A673 (cell line): ENCODE measurements at regions not wholly inside any gene's neighbourhood (a gene's known extent, or its start where the extent isn't known, plus 50 kb on each side); places are given as distances from the start of the nearest gene placed in this dataset.

Source experiments
- BruUV-seq: library from RNA; stranded (reverse); fragments of 400-500 nt; replicated peaks from 2 replicates; lab custom pipeline; 2021; lab: Mats Ljungman, UMichigan
- CTCF ChIA-PET: fragments of 300-600 bp; sonication (Branson Sonifier 250); formaldehyde crosslinking; loops from one replicate; lab custom pipeline; 2022; ENCODE audit warnings: antibody characterized with exemption; lab: Charles Lee
- POLR2A ChIA-PET: fragments of 300-600 bp; sonication (Branson Sonifier 250); formaldehyde crosslinking; loops from one replicate; lab custom pipeline; 2022; ENCODE audit warnings: antibody characterized with exemption; ENCODE audit not compliant: low non-redundant PET; lab: Charles Lee
- DNase-seq: peaks from one replicate; pipeline ENCODE4 v3.0.0-alpha.2; 2015; ENCODE audit warnings: low spot score
- H3K27ac ChIP-seq: fragments of 200-600 bp; sonication (generic); 2 replicates; pipeline ENCODE4 v1.5.1; 2016; ENCODE audit warnings: mixed run types, low read depth, mild to moderate bottlenecking, mixed read lengths, antibody characterized with exemption, low read length; ENCODE audit not compliant: poor library complexity, severe bottlenecking
- H3K27me3 ChIP-seq: fragments of 200-600 bp; sonication (generic); replicated peaks from 2 replicates; pipeline ENCODE4 v1.6.1; 2017; ENCODE audit warnings: mixed run types, low read depth, mild to moderate bottlenecking, mixed read lengths, antibody characterized with exemption, low read length; ENCODE audit not compliant: insufficient read depth, poor library complexity
- H3K36me3 ChIP-seq: fragments of 200-600 bp; sonication (generic); 2 replicates; pipeline ENCODE4 v1.6.1; 2016; ENCODE audit warnings: mixed run types, mild to moderate bottlenecking, mixed read lengths, antibody characterized with exemption, low read length; ENCODE audit not compliant: insufficient read depth, poor library complexity, severe bottlenecking
- H3K4me1 ChIP-seq: fragments of 200-600 bp; sonication (generic); 2 replicates; pipeline ENCODE4 v1.6.1; 2017; ENCODE audit warnings: mixed run types, mild to moderate bottlenecking, mixed read lengths, antibody characterized with exemption, low read length; ENCODE audit not compliant: insufficient read depth, poor library complexity, severe bottlenecking
- H3K4me3 ChIP-seq: fragments of 200-600 bp; sonication (generic); 2 replicates; pipeline ENCODE4 v1.5.1; 2016; ENCODE audit warnings: low read depth, mixed run types, mild to moderate bottlenecking, mixed read lengths, low read length; ENCODE audit not compliant: poor library complexity, severe bottlenecking
- H3K9me3 ChIP-seq: fragments of 200-600 bp; sonication (generic); 2 replicates; pipeline ENCODE4 v1.6.1; 2016; ENCODE audit warnings: mixed run types, low read depth, mild to moderate bottlenecking, mixed read lengths, antibody characterized with exemption, low read length; ENCODE audit not compliant: poor library complexity, severe bottlenecking
- CTCF ChIP-seq: fragments of 300-800, 200-600 bp; sonication (generic); conservative IDR thresholded peaks from 2 replicates; pipeline ENCODE4 v1.5.1; 2017; ENCODE audit warnings: low read depth, mild to moderate bottlenecking, antibody characterized with exemption, low read length, moderate library complexity, mixed read lengths
- EZH2 ChIP-seq: fragments of 200-600 bp; sonication (generic); IDR thresholded peaks from 2 replicates; pipeline ENCODE4 v1.6.1; 2017; ENCODE audit warnings: borderline replicate concordance, low read depth, mild to moderate bottlenecking, mixed read lengths, antibody characterized with exemption, low read length; ENCODE audit not compliant: poor library complexity, severe bottlenecking
- intact Hi-C: fragments of 100-400 bp; cut with micrococcal nuclease; formaldehyde crosslinking; loops from one replicate; pipeline ENCODE4 v1.10.0; 2022; ENCODE audit not compliant: unreplicated experiment

GRCh38 chr12:58105225-58106119, 164.1 kb downstream of the ATP23 start:
- no peak overlapping the region for H3K27ac ChIP-seq
- H3K27me3 ChIP-seq, result no peaks in the 10 kb centered on the region
- ChIA-PET POLR2A (no interaction called here), CTCF (interaction anchor here (1.0 kb wide), 1 partner anchor 98 kb away, joined by 4 read pairs; no protein-coding TSS in a partner anchor)
- no peaks in the 10 kb centered on the region for H3K9me3 ChIP-seq
- no peak for DNase-seq
- intact Hi-C loops, result no loop called here
- TF ChIP-seq CTCF, result peak; percentile 38; the same call in 1 of the 2 replicates
- TF ChIP-seq EZH2, result no peak
- H3K4me1 ChIP-seq, result no peaks in the 10 kb centered on the region
- BruUV-seq, result no TSS peak
- no peaks in the 10 kb centered on the region for H3K36me3 ChIP-seq
- H3K4me3 ChIP-seq, result no peak overlapping the region

GRCh38 chr12:58106195-58106594, 164.8 kb downstream of the ATP23 start:
- H3K4me1 ChIP-seq, result no peaks in the 10 kb centered on the region
- H3K36me3 ChIP-seq, result no peaks in the 10 kb centered on the region
- ChIA-PET CTCF (interaction anchor here (0.6 to 1.0 kb wide), 2 partner anchors 97 to 145 kb away, joined by 4 read pairs; no protein-coding TSS in a partner anchor), POLR2A (interaction anchor here (0.7 kb wide), 1 partner anchor 22 kb away, joined by 3 read pairs; no protein-coding TSS in a partner anchor)
- TF ChIP-seq EZH2, result no peak
- no peak for TF ChIP-seq CTCF
- no peaks in the 10 kb centered on the region for H3K9me3 ChIP-seq
- no peaks in the 10 kb centered on the region for H3K27me3 ChIP-seq
- H3K27ac ChIP-seq, result no peak overlapping the region
- H3K4me3 ChIP-seq, result no peak overlapping the region
- no peak for DNase-seq
- no TSS peak for BruUV-seq
- intact Hi-C loops, result no loop called here

GRCh38 chr12:58117201-58117600, 175.8 kb downstream of the ATP23 start:
- no peak for DNase-seq
- Histone ChIP-seq H3K9me3 (no peaks in the 10 kb centered on the region), H3K27ac (no peak overlapping the region), H3K27me3 (no peaks in the 10 kb centered on the region), H3K36me3 (no peaks in the 10 kb centered on the region), H3K4me1 (no peaks in the 10 kb centered on the region), H3K4me3 (no peak overlapping the region)
- BruUV-seq, result no TSS peak
- intact Hi-C loops, result no loop called here
- ChIA-PET CTCF (no interaction called here), POLR2A (no interaction called here)
- no peak for TF ChIP-seq CTCF
- TF ChIP-seq EZH2, result no peak
